ENCODE measurements at regions not wholly inside any gene's neighbourhood (a gene's known extent, or its start where the extent isn't known, plus 50 kb on each side); places are given as distances from the start of the nearest gene placed in this dataset.

DNA sequence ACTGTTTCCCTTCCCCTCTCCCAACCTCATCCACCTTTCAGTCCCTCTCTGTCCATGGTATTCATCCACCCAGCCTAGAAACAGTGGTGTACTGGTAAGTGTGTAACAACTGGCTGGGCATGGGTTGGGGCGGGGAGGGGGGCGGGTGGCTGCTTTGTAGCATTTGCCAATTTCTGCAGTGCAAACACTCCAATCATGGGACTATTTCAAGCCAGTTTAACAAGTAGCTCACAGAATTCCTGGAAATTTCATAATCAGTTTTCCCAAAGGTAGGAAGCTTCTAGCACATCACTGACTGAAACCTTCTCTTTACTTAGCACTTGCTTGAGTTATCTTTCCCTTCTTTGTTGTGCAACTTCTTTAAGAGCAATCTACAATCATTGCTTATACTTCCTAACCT is 100.8 kb upstream of the WASF3 start:
- peaks cover 30% of the 10 kb centered on the region for H3K27me3 Mint-ChIP-seq

DNA sequence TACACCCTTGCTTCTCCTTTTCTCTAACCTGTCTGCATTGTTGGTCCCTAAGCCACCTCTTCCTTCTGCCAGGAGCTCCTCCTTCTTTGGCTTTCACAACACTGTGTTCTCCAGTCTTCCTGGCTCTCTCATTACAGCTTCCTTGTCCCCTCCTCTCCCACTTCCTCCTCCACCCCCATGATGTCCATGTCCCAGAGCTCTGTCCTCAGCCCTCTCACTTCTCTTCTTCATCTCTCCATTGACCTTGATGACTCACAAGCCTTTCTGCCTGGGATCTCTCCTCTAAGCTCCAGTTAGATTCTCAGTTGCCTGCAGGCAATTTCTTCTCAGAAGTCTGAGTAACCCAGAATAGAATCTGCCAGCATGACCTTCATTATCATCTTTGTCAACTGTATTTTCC is 100.3 kb upstream of the WASF3 start:
- TF ChIP-seq, protein P1, sequence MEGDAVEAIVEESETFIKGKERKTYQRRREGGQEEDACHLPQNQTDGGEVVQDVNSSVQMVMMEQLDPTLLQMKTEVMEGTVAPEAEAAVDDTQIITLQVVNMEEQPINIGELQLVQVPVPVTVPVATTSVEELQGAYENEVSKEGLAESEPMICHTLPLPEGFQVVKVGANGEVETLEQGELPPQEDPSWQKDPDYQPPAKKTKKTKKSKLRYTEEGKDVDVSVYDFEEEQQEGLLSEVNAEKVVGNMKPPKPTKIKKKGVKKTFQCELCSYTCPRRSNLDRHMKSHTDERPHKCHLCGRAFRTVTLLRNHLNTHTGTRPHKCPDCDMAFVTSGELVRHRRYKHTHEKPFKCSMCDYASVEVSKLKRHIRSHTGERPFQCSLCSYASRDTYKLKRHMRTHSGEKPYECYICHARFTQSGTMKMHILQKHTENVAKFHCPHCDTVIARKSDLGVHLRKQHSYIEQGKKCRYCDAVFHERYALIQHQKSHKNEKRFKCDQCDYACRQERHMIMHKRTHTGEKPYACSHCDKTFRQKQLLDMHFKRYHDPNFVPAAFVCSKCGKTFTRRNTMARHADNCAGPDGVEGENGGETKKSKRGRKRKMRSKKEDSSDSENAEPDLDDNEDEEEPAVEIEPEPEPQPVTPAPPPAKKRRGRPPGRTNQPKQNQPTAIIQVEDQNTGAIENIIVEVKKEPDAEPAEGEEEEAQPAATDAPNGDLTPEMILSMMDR (conservative IDR thresholded peaks at IDR 0.05): no peak
- Mint-ChIP-seq H3K27ac (no peak overlapping the region), H3K36me3 (no peaks in the 10 kb centered on the region), H3K4me3 (no peak overlapping the region), H3K9me3 (no peaks in the 10 kb centered on the region), H3K4me1 (ENCODE audit: unreplicated experiment) (no peaks in the 10 kb centered on the region), H3K27me3 (peaks cover 34% of the 10 kb centered on the region)
- no peak for DNase-seq (ENCODE audit: extremely low spot score, unreplicated experiment)

More for the DNA sequence above, 100.8 kb upstream of the WASF3 start:
- TF ChIP-seq, protein P1 (conservative IDR thresholded peaks at IDR 0.05): no peak
- H3K4me3 Mint-ChIP-seq: no peak overlapping the region
- no peaks in the 10 kb centered on the region for H3K9me3 Mint-ChIP-seq
- DNase-seq (ENCODE audit: extremely low spot score, unreplicated experiment): no peak
- no peak overlapping the region for H3K27ac Mint-ChIP-seq
- no peaks in the 10 kb centered on the region for H3K36me3 Mint-ChIP-seq
- no peaks in the 10 kb centered on the region for H3K4me1 Mint-ChIP-seq (ENCODE audit: unreplicated experiment)

DNA sequence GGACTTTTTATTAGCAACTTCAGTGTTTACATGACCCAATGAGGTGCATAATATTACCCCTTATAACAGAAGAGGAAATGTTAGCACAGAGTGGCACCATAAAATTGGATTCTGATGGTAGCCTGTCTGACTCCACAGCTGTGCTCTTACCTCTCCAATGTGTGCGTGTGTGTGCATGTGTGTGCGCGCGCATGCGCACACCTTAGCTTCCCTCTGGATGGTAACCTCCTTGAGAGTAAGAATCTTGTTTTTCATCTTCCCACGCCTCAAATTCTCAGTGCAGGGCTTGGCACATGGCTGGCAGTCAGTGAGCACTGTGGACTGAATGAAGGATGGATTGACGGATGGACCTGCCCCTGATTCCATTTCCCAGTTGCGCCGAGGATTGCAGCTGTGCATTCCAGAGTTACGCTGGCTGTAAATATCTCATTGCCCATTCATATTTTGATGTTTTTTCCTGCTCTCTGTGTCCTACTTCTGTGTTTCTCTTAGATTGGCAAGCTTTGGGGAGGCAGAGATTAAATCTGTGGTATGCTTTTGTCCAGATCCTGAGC is 99.2 kb upstream of the WASF3 start:
- Mint-ChIP-seq H3K27ac (no peak overlapping the region), H3K9me3 (no peaks in the 10 kb centered on the region), H3K4me1 (ENCODE audit: unreplicated experiment) (no peaks in the 10 kb centered on the region), H3K36me3 (no peaks in the 10 kb centered on the region), H3K27me3 (peaks cover 28% of the 10 kb centered on the region), H3K4me3 (no peak overlapping the region)
- TF ChIP-seq, protein P1 (conservative IDR thresholded peaks at IDR 0.05): no peak
- DNase-seq (ENCODE audit: extremely low spot score, unreplicated experiment): no peak

DNA sequence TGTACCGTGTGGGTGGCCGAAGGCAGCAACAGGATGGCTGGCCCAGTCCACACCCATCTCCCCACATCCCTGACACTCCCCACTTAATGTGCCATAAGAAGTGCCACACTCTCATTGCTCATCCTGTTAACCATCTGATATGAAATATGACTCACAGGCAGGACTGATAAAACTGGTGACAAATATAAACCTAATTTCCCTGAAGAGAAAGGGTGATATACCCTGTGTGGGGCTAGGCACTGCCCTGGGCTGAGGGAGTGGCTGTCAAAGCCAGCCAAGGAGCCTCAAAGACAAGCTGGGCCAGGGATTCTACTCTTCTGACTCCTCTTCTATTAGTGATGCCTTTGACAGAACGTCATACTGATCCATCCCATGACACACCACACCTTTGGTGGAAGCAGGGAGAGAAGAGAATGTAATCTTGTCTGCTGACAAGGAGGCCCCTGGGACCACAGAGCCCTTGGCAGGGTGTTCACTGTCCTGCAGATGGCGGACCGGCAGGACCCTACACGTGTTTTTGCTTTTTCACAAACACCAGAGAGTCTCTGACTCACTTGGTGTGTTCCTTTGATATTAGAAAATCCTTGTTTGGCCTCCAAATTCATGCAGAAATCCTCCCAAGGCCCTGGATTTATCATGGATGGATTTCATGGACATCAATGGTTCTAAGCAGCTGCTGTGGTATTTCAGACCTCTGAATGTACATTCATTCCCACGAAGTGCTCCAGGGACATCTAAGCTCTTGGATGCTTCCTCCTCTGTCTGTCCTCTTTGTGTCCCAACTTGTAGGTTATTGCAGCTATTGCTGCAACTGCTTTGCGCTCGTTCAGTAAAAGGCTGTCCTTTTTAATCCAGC is 98.0 kb upstream of the WASF3 start:
- Mint-ChIP-seq H3K4me3 (no peak overlapping the region), H3K9me3 (no peaks in the 10 kb centered on the region), H3K36me3 (no peaks in the 10 kb centered on the region), H3K27ac (no peak overlapping the region), H3K4me1 (ENCODE audit: unreplicated experiment) (no peaks in the 10 kb centered on the region), H3K27me3 (peaks cover 29% of the 10 kb centered on the region)
- DNase-seq (ENCODE audit: extremely low spot score, unreplicated experiment): no peak
- TF ChIP-seq, protein P1 (conservative IDR thresholded peaks at IDR 0.05): no peak

DNA sequence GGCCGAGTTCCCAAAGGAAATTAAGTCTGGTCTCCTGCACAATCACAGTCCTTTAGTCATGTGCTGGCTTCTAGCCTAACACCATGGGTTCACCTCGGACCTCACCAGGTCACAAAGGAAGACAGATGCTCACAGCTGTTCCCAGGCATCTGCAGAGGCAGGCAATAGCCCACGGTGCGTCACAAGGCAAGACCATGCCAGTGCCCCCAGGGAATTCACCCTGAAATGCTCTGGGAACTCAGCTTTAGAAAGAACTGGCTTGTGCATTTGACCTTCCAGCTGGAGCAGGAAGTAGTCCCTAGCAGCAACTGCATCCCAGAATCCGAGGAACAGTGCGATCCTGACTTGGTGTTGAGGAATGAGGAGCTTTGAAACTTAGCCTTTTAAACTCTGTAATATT is 96.8 kb upstream of the WASF3 start:
- Mint-ChIP-seq H3K9me3 (no peaks in the 10 kb centered on the region), H3K36me3 (no peaks in the 10 kb centered on the region), H3K27ac (no peak overlapping the region), H3K27me3 (peaks cover 27% of the 10 kb centered on the region), H3K4me3 (no peak overlapping the region), H3K4me1 (ENCODE audit: unreplicated experiment) (no peaks in the 10 kb centered on the region)
- DNase-seq (ENCODE audit: extremely low spot score, unreplicated experiment): no peak
- TF ChIP-seq, protein P1 (conservative IDR thresholded peaks at IDR 0.05): no peak
